Mammary epithelial cell (primary cell): ENCODE measurements at regions not wholly inside any gene's neighbourhood (a gene's known extent, or its start where the extent isn't known, plus 50 kb on each side); places are given as distances from the start of the nearest gene placed in this dataset.

Source experiments
- CTCF ChIP-seq, 2 donors: IDR thresholded peaks in 1 of 2; conservative IDR thresholded peaks in 1 of 2; 2 replicates each; pipeline ENCODE4 v1.5.1; 2011 to 2012; ENCODE audit warnings: inconsistent platforms in 2 of 2, low read length in 2 of 2, mild to moderate bottlenecking in 2 of 2, control low read depth in 1 of 2, low read depth in 1 of 2; ENCODE audit not compliant: insufficient read depth in 1 of 2; ENCODE audit errors: extremely low read depth in 1 of 2
- EZH2 ChIP-seq: IDR thresholded peaks from 2 replicates; pipeline ENCODE4 v1.6.1; 2012; ENCODE audit warnings: low read length, inconsistent platforms, borderline replicate concordance

DNA sequence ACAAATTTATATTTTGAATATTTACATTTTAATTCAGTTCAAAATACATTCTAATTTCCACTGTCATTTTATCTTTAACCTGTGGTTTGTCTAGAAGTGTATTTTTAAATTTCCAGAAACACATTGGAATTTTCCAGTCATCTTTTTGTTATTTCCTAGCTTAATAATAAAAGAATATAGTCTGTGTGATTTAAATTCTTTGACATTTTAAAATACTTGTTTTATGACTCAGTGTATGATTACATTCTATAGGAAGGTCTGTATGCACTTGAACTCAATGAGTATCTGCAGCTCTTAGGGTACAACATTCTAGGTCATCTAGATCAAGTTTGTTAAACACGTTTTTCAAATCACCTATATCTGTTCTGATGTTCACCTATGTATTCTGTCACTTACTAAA is 88.3 kb upstream of the MBOAT2 start:
- TF ChIP-seq CTCF (conservative IDR thresholded peaks at IDR 0.05 in 1 of 2, IDR thresholded peaks at IDR 0.05 in 1 of 2; ENCODE audit: extremely low read depth in 1 of 2, insufficient read depth in 1 of 2, low read depth in 1 of 2, low read length in 2 of 2) (no peak), EZH2 (no peak)
